GM12878 (cell line): ENCODE measurements at regions not wholly inside any gene's neighbourhood (a gene's known extent, or its start where the extent isn't known, plus 50 kb on each side); places are given as distances from the start of the nearest gene placed in this dataset.

ENCODE experiments used
- ATAC-seq: fragments of 200-7000 bp; cut with Tn5 transposase; 3 replicates; pipeline ENCODE4 v1.9.1; 2020; ENCODE audit warnings: mild to moderate bottlenecking, moderate library complexity
- BruUV-seq: library from RNA; stranded (reverse); fragments of 400-500 nt; replicated peaks from 2 replicates; lab custom pipeline; 2021; lab: Mats Ljungman, UMichigan
- CTCF ChIA-PET: fragments of 300-600 bp; sonication (Branson Sonifier 250); formaldehyde crosslinking; extraction: SDS; loops from one replicate; lab custom pipeline; 2021; ENCODE audit warnings: inconsistent platforms; lab: Yijun Ruan, JAX
- POLR2A ChIA-PET: fragments of 350-600 bp; formaldehyde crosslinking; extraction: SDS; loops from one replicate; lab custom pipeline; 2021; ENCODE audit warnings: inconsistent platforms; lab: Charles Lee
- RAD21 ChIA-PET: fragments of 300-600 bp; sonication (Branson Sonifier 250); formaldehyde crosslinking; loops from one replicate; lab custom pipeline; 2023; ENCODE audit warnings: antibody characterized with exemption; ENCODE audit not compliant: unreplicated experiment; lab: Charles Lee
- SMC1A ChIA-PET: fragments of 300-600 bp; sonication (Branson Sonifier 250); formaldehyde crosslinking; loops from one replicate; lab custom pipeline; 2023; ENCODE audit not compliant: unreplicated experiment, uncharacterized antibody; lab: Charles Lee
- DNase-seq: peaks from one replicate; pipeline ENCODE4 v3.0.0-alpha.2; 2011; ENCODE audit warnings: low read depth, low spot score
- FAIRE-seq: peaks from 3 replicates; lab custom pipeline; 2011; peaks lifted over from hg19 to GRCh38; lab: Jason Lieb, UNC
- H2AFZ ChIP-seq: 2 replicates; pipeline ENCODE4 v1.6.0; 2011; ENCODE audit warnings: low read depth, low read length, control low read depth; ENCODE audit not compliant: control insufficient read depth
- H3K27ac ChIP-seq: 2 replicates; pipeline ENCODE4 v1.5.1; 2011; ENCODE audit warnings: control low read depth; ENCODE audit not compliant: control insufficient read depth, insufficient read depth
- H3K27me3 ChIP-seq, 2 experiments: replicated peaks in 1 of 2; 2 replicates each; pipeline versions ENCODE4 v1.6.0 to v1.6.1; 2011; ENCODE audit warnings: low read length in 1 of 2; ENCODE audit not compliant: control insufficient read depth in 2 of 2, insufficient read depth in 2 of 2
- H3K36me3 ChIP-seq, 2 experiments: 2 replicates each; pipeline ENCODE4 v1.5.1; 2011; ENCODE audit warnings: low read length in 1 of 2; ENCODE audit not compliant: control insufficient read depth in 2 of 2, insufficient read depth in 2 of 2
- H3K4me1 ChIP-seq: 2 replicates; pipeline ENCODE4 v1.6.1; 2011; ENCODE audit warnings: mild to moderate bottlenecking, low read length, moderate library complexity, mixed read lengths; ENCODE audit not compliant: control insufficient read depth, insufficient read depth
- H3K4me2 ChIP-seq: 2 replicates; pipeline ENCODE4 v1.6.0; 2011; ENCODE audit warnings: control low read depth; ENCODE audit not compliant: control insufficient read depth, insufficient read depth
- H3K4me3 ChIP-seq: fragments of 200-600 bp; sonication (generic); 2 replicates; pipeline ENCODE4 v1.5.1; 2016
- H3K79me2 ChIP-seq: 2 replicates; pipeline ENCODE4 v1.6.0; 2011; ENCODE audit warnings: low read length; ENCODE audit not compliant: control insufficient read depth, insufficient read depth
- H3K9ac ChIP-seq: 2 replicates; pipeline ENCODE4 v1.8.0; 2011; ENCODE audit warnings: low read length, control low read depth, mixed read lengths; ENCODE audit not compliant: control insufficient read depth, insufficient read depth
- H3K9me3 ChIP-seq: replicated peaks from 3 replicates; pipeline ENCODE4 v1.5.1; 2011; ENCODE audit warnings: mild to moderate bottlenecking, low read length; ENCODE audit not compliant: control insufficient read depth, insufficient read depth
- H4K20me1 ChIP-seq: 2 replicates; pipeline ENCODE4 v1.6.0; 2011; ENCODE audit not compliant: control insufficient read depth, insufficient read depth
- ATF7 ChIP-seq: fragments of 450-650 bp; IDR thresholded peaks from 2 replicates; pipeline ENCODE4 v1.6.1; 2016; ENCODE audit warnings: low read depth, mild to moderate bottlenecking
- CREB1 ChIP-seq: IDR thresholded peaks from 2 replicates; pipeline ENCODE4 v1.6.1; 2012; ENCODE audit warnings: low read depth, mild to moderate bottlenecking, inconsistent platforms
- EGR1 ChIP-seq, 2 experiments: IDR thresholded peaks; 1 replicate in 1 of 2; 2 replicates in 1 of 2; pipeline ENCODE4 v1.6.1; 2011 to 2012; ENCODE audit warnings: low read depth in 2 of 2, low read length in 2 of 2, borderline replicate concordance in 1 of 2, mild to moderate bottlenecking in 1 of 2, moderate library complexity in 1 of 2
- EZH2 ChIP-seq: IDR thresholded peaks from 2 replicates; pipeline ENCODE4 v1.6.1; 2012; ENCODE audit warnings: low read depth, mild to moderate bottlenecking, control low read depth, inconsistent platforms, low read length, borderline replicate concordance; ENCODE audit not compliant: control insufficient read depth
- HDGF ChIP-seq: fragments of 450-650 bp; IDR thresholded peaks from 2 replicates; pipeline ENCODE4 v1.6.1; 2016; ENCODE audit warnings: antibody characterized with exemption
- NFIC ChIP-seq: IDR thresholded peaks from 2 replicates; pipeline ENCODE4 v1.6.1; 2012; ENCODE audit warnings: low read depth, mild to moderate bottlenecking, inconsistent platforms, low read length, moderate library complexity
- NR2C1 ChIP-seq: fragments of 450-650 bp; IDR thresholded peaks from 2 replicates; pipeline ENCODE4 v1.6.1; 2017; ENCODE audit warnings: antibody characterized with exemption, mild to moderate bottlenecking, moderate library complexity
- POLR2AphosphoS2 ChIP-seq: IDR thresholded peaks from 2 replicates; pipeline ENCODE4 v1.6.1; 2011; ENCODE audit warnings: low read depth, mild to moderate bottlenecking, low read length, improper control_type of control experiment, moderate library complexity
- POU2F2 ChIP-seq: IDR thresholded peaks from 3 replicates; pipeline ENCODE4 v1.6.1; 2011; ENCODE audit warnings: low read depth, mild to moderate bottlenecking, low read length, borderline replicate concordance
- RELA ChIP-seq: fragments of 450-650 bp; IDR thresholded peaks from 2 replicates; pipeline ENCODE4 v1.8.0; 2014; ENCODE audit warnings: borderline replicate concordance; ENCODE audit not compliant: partially characterized antibody
- SIX5 ChIP-seq: IDR thresholded peaks from 2 replicates; pipeline ENCODE4 v1.6.1; 2011; ENCODE audit warnings: mild to moderate bottlenecking, low read depth, low read length, moderate library complexity; ENCODE audit not compliant: severe bottlenecking
- SMC3 ChIP-seq: IDR thresholded peaks from 2 replicates; pipeline ENCODE4 v1.6.1; 2011; ENCODE audit warnings: low read length, improper control_type of control experiment, borderline replicate concordance
- SRF ChIP-seq, 2 experiments: IDR thresholded peaks; 2 replicates each; pipeline ENCODE4 v1.6.1; 2011; ENCODE audit warnings: low read depth in 2 of 2, low read length in 2 of 2, mild to moderate bottlenecking in 1 of 2, moderate library complexity in 1 of 2
- SUZ12 ChIP-seq: fragments of 200-600 bp; sonication (generic); IDR thresholded peaks from one replicate; pipeline ENCODE4 v1.6.1; 2018; ENCODE audit warnings: antibody characterized with exemption, mild to moderate bottlenecking; ENCODE audit not compliant: unreplicated experiment
- TCF12 ChIP-seq: IDR thresholded peaks from 2 replicates; pipeline ENCODE4 v1.6.1; 2011; ENCODE audit warnings: low read depth, mild to moderate bottlenecking, low read length
- WGBS: methylation state at CpG from one replicate; pipeline ENCODE4 v1.1.6; 2016; ENCODE audit warnings: low lambda C conversion rate; ENCODE audit not compliant: insufficient replicate concordance, insufficient coverage; ENCODE audit errors: missing lambda C conversion rate; 5-methylcytosine and 5-hydroxymethylcytosine counted together
- in situ Hi-C: fragments of 300-500 bp; cut with MboI; formaldehyde crosslinking; loops from 9 replicates; pipeline ENCODE4 v1.14.3; 2018; ENCODE audit warnings: mixed read lengths
- intact Hi-C: fragments of 100-400 bp; cut with micrococcal nuclease; formaldehyde crosslinking; loops from one replicate; pipeline ENCODE4 v1.14.2; 2022; ENCODE audit not compliant: unreplicated experiment
- TF ChIP-seq, protein P1 (sequence below): fragments of 450-650 bp; conservative IDR thresholded peaks from 2 replicates; pipeline ENCODE4 v1.6.1; 2017; ENCODE audit warnings: mild to moderate bottlenecking, moderate library complexity
- TF ChIP-seq, protein P2 (sequence below): fragments of 450-650 bp; formaldehyde crosslinking; IDR thresholded peaks from 2 replicates; pipeline ENCODE4 v1.5.0; 2022; ENCODE audit warnings: mild to moderate bottlenecking, missing genetic modification characterization
- TF ChIP-seq, protein P3 (sequence below): fragments of 450-650 bp; IDR thresholded peaks from 2 replicates; pipeline ENCODE4 v1.6.1; 2016; ENCODE audit warnings: mild to moderate bottlenecking

DNA sequence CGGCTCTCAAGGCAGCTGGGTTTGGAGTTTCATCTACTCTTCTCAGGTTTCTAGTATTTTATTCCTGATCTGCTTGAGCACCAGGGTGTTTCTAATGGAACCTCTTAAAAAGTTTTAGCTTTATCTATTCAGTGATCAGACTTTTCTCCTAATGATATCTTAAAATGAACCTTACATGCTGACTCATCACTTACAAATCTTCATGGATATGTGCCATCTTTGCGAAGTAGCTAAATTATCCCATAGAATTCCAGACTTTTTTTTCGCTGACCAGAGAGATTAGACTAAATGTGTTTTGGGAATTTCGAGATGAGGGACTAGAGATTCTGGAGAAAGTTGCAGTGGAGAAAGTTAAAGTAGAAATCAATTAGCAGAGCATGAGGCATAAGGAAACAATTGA, 401.0 kb downstream of the GRB14 start (continued):
- TF ChIP-seq ATF7 = no peak

DNA sequence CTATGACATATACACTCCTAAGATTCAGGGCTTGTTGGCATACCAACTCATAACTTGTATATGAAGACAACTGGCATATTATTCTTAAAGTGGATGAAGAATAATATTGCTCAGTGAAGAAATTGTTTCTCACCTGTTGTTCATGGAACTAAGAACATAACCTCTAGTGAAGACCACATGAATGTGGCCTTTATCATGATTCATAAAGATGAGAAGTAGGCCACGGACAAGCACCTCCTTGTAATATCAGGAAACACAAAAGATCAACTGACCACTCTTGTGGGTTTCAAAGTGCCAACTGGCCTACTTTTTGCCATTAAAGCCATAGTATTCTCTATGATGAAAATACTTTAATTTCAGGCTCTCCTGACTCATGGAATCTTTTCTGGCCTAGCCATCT, 407.4 kb downstream of the GRB14 start:
- Histone ChIP-seq H3K27me3 (no peaks in the 10 kb centered on the region), H3K4me3 (no peak overlapping the region), H2AFZ (no peak overlapping the region), H3K4me2 (no peak overlapping the region), H3K4me1 (no peaks in the 10 kb centered on the region), H4K20me1 (no peaks in the 10 kb centered on the region), H3K36me3 (no peaks in the 10 kb centered on the region), H3K27ac (no peak overlapping the region), H3K9ac (no peak overlapping the region), H3K9me3 (no peaks in the 10 kb centered on the region), H3K79me2 (no peaks in the 10 kb centered on the region)
- intact Hi-C loops = no loop called here
- RAD21 ChIA-PET = no interaction called here
- no TSS peak for BruUV-seq
- POLR2A ChIA-PET = no interaction called here
- ATAC-seq = no peak
- FAIRE-seq = no peak
- CTCF ChIA-PET = no interaction called here
- in situ Hi-C loops = no loop called here
- no peak for TF ChIP-seq RELA
- TF ChIP-seq POLR2AphosphoS2 = no peak
- TF ChIP-seq SMC3 = no peak
- TF ChIP-seq, protein P1, sequence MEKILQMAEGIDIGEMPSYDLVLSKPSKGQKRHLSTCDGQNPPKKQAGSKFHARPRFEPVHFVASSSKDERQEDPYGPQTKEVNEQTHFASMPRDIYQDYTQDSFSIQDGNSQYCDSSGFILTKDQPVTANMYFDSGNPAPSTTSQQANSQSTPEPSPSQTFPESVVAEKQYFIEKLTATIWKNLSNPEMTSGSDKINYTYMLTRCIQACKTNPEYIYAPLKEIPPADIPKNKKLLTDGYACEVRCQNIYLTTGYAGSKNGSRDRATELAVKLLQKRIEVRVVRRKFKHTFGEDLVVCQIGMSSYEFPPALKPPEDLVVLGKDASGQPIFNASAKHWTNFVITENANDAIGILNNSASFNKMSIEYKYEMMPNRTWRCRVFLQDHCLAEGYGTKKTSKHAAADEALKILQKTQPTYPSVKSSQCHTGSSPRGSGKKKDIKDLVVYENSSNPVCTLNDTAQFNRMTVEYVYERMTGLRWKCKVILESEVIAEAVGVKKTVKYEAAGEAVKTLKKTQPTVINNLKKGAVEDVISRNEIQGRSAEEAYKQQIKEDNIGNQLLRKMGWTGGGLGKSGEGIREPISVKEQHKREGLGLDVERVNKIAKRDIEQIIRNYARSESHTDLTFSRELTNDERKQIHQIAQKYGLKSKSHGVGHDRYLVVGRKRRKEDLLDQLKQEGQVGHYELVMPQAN = no peak
- TF ChIP-seq POU2F2 = no peak
- TF ChIP-seq TCF12 = no peak
- TF ChIP-seq HDGF = no peak
- TF ChIP-seq EZH2 = no peak
- TF ChIP-seq EGR1 (IDR thresholded peaks at IDR 0.05; ENCODE audit: borderline replicate concordance in 1 of 2, low read depth in 2 of 2, low read length in 2 of 2) = no peak
- TF ChIP-seq SIX5 = no peak
- TF ChIP-seq, protein P2, sequence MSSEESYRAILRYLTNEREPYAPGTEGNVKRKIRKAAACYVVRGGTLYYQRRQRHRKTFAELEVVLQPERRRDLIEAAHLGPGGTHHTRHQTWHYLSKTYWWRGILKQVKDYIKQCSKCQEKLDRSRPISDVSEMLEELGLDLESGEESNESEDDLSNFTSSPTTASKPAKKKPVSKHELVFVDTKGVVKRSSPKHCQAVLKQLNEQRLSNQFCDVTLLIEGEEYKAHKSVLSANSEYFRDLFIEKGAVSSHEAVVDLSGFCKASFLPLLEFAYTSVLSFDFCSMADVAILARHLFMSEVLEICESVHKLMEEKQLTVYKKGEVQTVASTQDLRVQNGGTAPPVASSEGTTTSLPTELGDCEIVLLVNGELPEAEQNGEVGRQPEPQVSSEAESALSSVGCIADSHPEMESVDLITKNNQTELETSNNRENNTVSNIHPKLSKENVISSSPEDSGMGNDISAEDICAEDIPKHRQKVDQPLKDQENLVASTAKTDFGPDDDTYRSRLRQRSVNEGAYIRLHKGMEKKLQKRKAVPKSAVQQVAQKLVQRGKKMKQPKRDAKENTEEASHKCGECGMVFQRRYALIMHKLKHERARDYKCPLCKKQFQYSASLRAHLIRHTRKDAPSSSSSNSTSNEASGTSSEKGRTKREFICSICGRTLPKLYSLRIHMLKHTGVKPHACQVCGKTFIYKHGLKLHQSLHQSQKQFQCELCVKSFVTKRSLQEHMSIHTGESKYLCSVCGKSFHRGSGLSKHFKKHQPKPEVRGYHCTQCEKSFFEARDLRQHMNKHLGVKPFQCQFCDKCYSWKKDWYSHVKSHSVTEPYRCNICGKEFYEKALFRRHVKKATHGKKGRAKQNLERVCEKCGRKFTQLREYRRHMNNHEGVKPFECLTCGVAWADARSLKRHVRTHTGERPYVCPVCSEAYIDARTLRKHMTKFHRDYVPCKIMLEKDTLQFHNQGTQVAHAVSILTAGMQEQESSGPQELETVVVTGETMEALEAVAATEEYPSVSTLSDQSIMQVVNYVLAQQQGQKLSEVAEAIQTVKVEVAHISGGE (CRISPR knock-in tag) = no peak
- TF ChIP-seq NFIC = no peak
- TF ChIP-seq SUZ12 = no peak
- no peak for TF ChIP-seq NR2C1
- no peak for TF ChIP-seq SRF (IDR thresholded peaks at IDR 0.05; ENCODE audit: low read depth in 2 of 2, low read length in 2 of 2)
- TF ChIP-seq, protein P3, sequence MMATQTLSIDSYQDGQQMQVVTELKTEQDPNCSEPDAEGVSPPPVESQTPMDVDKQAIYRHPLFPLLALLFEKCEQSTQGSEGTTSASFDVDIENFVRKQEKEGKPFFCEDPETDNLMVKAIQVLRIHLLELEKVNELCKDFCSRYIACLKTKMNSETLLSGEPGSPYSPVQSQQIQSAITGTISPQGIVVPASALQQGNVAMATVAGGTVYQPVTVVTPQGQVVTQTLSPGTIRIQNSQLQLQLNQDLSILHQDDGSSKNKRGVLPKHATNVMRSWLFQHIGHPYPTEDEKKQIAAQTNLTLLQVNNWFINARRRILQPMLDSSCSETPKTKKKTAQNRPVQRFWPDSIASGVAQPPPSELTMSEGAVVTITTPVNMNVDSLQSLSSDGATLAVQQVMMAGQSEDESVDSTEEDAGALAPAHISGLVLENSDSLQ = no peak
- TF ChIP-seq CREB1 = no peak
- 0% methylated on average over 1 of the region's 1 CpG for WGBS
- no peak for DNase-seq
- SMC1A ChIA-PET = no interaction called here
